HL-60 (cell line): ENCODE measurements at regions not wholly inside any gene's neighbourhood (a gene's known extent, or its start where the extent isn't known, plus 50 kb on each side); places are given as distances from the start of the nearest gene placed in this dataset.

Experiments
- DNase-seq, 2 experiments: peaks; one replicate each; pipeline ENCODE4 v3.0.0-alpha.2; 2010 to 2020; ENCODE audit warnings: low read depth in 1 of 2, low spot score in 1 of 2
- H3K27ac ChIP-seq: fragments of 250-450 bp; sonication (Bioruptor Pico); replicated peaks from 2 replicates; pipeline ENCODE4 v1.5.1; 2020; ENCODE audit warnings: mild to moderate bottlenecking, moderate library complexity
- H3K27me3 ChIP-seq: fragments of 250-450 bp; sonication (Bioruptor Pico); 2 replicates; pipeline ENCODE4 v1.5.1; 2021; ENCODE audit warnings: mild to moderate bottlenecking, moderate library complexity; ENCODE audit not compliant: insufficient read depth, poor library complexity, severe bottlenecking
- H3K4me3 ChIP-seq: replicated peaks from 2 replicates; pipeline ENCODE4 v1.5.1; 2011; ENCODE audit warnings: mild to moderate bottlenecking, control low read depth, low read length; ENCODE audit not compliant: insufficient read depth
- CTCF ChIP-seq: IDR thresholded peaks from one replicate; pipeline ENCODE4 v1.5.1; 2011; ENCODE audit warnings: low read length, control low read depth, inconsistent platforms; ENCODE audit not compliant: insufficient read depth
- GABPA ChIP-seq: IDR thresholded peaks from 2 replicates; pipeline ENCODE4 v1.6.1; 2012; ENCODE audit warnings: low read depth
- POLR2AphosphoS5 ChIP-seq: IDR thresholded peaks from 2 replicates; pipeline ENCODE4 v1.6.1; 2012; ENCODE audit warnings: low read depth
- REST ChIP-seq: IDR thresholded peaks from 2 replicates; pipeline ENCODE4 v1.6.1; 2012; ENCODE audit warnings: low read depth; ENCODE audit not compliant: insufficient replicate concordance
- SPI1 ChIP-seq: IDR thresholded peaks from 2 replicates; pipeline ENCODE4 v1.6.1; 2012; ENCODE audit warnings: low read depth, mild to moderate bottlenecking, borderline replicate concordance

- TF ChIP-seq SPI1 = no peak
- no peak for TF ChIP-seq GABPA
- TF ChIP-seq CTCF = no peak
- TF ChIP-seq POLR2AphosphoS5 = no peak
- TF ChIP-seq REST = no peak
- H3K27me3 ChIP-seq = no peaks in the 10 kb centered on the region
- no peak overlapping the region for H3K27ac ChIP-seq
- no peak overlapping the region for H3K4me3 ChIP-seq
- DNase-seq = no peak
Observed at GRCh38 chr21:28447462-28447861, 545.2 kb downstream of the LTN1 start.

- DNase-seq = no peak
- TF ChIP-seq REST = no peak
- TF ChIP-seq SPI1 = no peak
- no peak for TF ChIP-seq GABPA
- TF ChIP-seq CTCF = no peak
- no peak for TF ChIP-seq POLR2AphosphoS5
- Histone ChIP-seq H3K27ac (no peak overlapping the region), H3K27me3 (no peaks in the 10 kb centered on the region), H3K4me3 (no peak overlapping the region)
Observed at GRCh38 chr21:28445141-28445830, 547.4 kb downstream of the LTN1 start.

GRCh38 chr21:28444557-28444956, 548.1 kb downstream of the LTN1 start:
- H3K27ac ChIP-seq = no peak overlapping the region
- H3K27me3 ChIP-seq = no peaks in the 10 kb centered on the region
- no peak for DNase-seq
- H3K4me3 ChIP-seq = no peak overlapping the region
- TF ChIP-seq REST (no peak), SPI1 (no peak), POLR2AphosphoS5 (no peak), GABPA (no peak), CTCF (no peak)
